ENCODE measurements at regions not wholly inside any gene's neighbourhood (a gene's known extent, or its start where the extent isn't known, plus 50 kb on each side); places are given as distances from the start of the nearest gene placed in this dataset.

DNA sequence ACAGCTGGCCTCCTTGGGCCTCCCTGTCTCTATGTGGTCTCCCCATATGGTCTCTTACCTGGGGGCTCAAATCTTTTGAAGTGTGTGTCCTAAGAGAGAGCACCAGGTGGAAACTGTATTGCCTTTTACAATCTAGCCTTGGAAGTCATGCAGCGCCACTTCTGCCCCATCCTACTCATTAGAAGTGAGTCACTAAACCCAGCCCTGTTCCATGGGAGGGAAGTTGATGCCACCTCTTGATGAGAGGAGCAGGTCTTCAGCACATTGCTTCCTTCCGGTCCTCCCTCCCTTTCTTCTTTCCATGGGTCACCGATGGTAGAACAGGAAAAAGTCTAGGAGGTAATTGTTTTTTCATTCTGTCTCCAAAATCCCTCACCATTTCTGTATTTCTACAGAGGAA lies 156.3 kb downstream of the FOXA2 start:
- no peak overlapping the region for H3K9ac ChIP-seq (ENCODE audit: low read depth in 1 of 2, low read length in 2 of 2)
- H3K4me3 ChIP-seq (ENCODE audit: low read depth in 1 of 3, low read length in 3 of 3), result no peak overlapping the region
- no peaks in the 10 kb centered on the region for H3K27me3 ChIP-seq (ENCODE audit: control insufficient read depth in 4 of 4, insufficient read depth in 4 of 4, low read length in 3 of 4)
- no peak for DNase-seq (ENCODE audit: low spot score)
- no peak for TF ChIP-seq FOXA2 (IDR thresholded peaks at IDR 0.05)
- no peak for TF ChIP-seq HNF4G (IDR thresholded peaks at IDR 0.05)
- TF ChIP-seq EGR1 (IDR thresholded peaks at IDR 0.05; ENCODE audit: low read depth in 2 of 2), result no peak
- TF ChIP-seq, protein P1, sequence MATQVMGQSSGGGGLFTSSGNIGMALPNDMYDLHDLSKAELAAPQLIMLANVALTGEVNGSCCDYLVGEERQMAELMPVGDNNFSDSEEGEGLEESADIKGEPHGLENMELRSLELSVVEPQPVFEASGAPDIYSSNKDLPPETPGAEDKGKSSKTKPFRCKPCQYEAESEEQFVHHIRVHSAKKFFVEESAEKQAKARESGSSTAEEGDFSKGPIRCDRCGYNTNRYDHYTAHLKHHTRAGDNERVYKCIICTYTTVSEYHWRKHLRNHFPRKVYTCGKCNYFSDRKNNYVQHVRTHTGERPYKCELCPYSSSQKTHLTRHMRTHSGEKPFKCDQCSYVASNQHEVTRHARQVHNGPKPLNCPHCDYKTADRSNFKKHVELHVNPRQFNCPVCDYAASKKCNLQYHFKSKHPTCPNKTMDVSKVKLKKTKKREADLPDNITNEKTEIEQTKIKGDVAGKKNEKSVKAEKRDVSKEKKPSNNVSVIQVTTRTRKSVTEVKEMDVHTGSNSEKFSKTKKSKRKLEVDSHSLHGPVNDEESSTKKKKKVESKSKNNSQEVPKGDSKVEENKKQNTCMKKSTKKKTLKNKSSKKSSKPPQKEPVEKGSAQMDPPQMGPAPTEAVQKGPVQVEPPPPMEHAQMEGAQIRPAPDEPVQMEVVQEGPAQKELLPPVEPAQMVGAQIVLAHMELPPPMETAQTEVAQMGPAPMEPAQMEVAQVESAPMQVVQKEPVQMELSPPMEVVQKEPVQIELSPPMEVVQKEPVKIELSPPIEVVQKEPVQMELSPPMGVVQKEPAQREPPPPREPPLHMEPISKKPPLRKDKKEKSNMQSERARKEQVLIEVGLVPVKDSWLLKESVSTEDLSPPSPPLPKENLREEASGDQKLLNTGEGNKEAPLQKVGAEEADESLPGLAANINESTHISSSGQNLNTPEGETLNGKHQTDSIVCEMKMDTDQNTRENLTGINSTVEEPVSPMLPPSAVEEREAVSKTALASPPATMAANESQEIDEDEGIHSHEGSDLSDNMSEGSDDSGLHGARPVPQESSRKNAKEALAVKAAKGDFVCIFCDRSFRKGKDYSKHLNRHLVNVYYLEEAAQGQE (IDR thresholded peaks at IDR 0.05), result no peak
- no peak for TF ChIP-seq NR2F2 (IDR thresholded peaks at IDR 0.05)
- TF ChIP-seq RAD21 (IDR thresholded peaks at IDR 0.05), result no peak
- TF ChIP-seq, protein P2, sequence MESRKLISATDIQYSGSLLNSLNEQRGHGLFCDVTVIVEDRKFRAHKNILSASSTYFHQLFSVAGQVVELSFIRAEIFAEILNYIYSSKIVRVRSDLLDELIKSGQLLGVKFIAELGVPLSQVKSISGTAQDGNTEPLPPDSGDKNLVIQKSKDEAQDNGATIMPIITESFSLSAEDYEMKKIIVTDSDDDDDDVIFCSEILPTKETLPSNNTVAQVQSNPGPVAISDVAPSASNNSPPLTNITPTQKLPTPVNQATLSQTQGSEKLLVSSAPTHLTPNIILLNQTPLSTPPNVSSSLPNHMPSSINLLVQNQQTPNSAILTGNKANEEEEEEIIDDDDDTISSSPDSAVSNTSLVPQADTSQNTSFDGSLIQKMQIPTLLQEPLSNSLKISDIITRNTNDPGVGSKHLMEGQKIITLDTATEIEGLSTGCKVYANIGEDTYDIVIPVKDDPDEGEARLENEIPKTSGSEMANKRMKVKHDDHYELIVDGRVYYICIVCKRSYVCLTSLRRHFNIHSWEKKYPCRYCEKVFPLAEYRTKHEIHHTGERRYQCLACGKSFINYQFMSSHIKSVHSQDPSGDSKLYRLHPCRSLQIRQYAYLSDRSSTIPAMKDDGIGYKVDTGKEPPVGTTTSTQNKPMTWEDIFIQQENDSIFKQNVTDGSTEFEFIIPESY (IDR thresholded peaks at IDR 0.05), result no peak
- TF ChIP-seq, protein P3, sequence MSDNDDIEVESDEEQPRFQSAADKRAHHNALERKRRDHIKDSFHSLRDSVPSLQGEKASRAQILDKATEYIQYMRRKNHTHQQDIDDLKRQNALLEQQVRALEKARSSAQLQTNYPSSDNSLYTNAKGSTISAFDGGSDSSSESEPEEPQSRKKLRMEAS (IDR thresholded peaks at IDR 0.05), result no peak
- no peak for TF ChIP-seq YY1 (IDR thresholded peaks at IDR 0.05)
- TF ChIP-seq FOXA1 (IDR thresholded peaks at IDR 0.05), result no peak
- no peak for TF ChIP-seq JUND (IDR thresholded peaks at IDR 0.05)
- no peak for TF ChIP-seq HNF4A (conservative IDR thresholded peaks at IDR 0.05)
- no peak for TF ChIP-seq RXRA (IDR thresholded peaks at IDR 0.05)
- no peak for TF ChIP-seq TAF1 (conservative IDR thresholded peaks at IDR 0.05)
- no peak for TF ChIP-seq SP1 (IDR thresholded peaks at IDR 0.05)
- TF ChIP-seq, protein P4, sequence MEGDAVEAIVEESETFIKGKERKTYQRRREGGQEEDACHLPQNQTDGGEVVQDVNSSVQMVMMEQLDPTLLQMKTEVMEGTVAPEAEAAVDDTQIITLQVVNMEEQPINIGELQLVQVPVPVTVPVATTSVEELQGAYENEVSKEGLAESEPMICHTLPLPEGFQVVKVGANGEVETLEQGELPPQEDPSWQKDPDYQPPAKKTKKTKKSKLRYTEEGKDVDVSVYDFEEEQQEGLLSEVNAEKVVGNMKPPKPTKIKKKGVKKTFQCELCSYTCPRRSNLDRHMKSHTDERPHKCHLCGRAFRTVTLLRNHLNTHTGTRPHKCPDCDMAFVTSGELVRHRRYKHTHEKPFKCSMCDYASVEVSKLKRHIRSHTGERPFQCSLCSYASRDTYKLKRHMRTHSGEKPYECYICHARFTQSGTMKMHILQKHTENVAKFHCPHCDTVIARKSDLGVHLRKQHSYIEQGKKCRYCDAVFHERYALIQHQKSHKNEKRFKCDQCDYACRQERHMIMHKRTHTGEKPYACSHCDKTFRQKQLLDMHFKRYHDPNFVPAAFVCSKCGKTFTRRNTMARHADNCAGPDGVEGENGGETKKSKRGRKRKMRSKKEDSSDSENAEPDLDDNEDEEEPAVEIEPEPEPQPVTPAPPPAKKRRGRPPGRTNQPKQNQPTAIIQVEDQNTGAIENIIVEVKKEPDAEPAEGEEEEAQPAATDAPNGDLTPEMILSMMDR (IDR thresholded peaks at IDR 0.05; ENCODE audit: low read depth, low read length, missing input control), result no peak
- 94% methylated on average over 3 of the region's 3 CpGs for WGBS
- H3K4me1 ChIP-seq (ENCODE audit: control insufficient read depth in 4 of 4, insufficient read depth in 4 of 4, low read length in 3 of 4), result peaks cover 19 to 48% (median 43%) of the 10 kb centered on the region in 4 donors
- no peaks in the 10 kb centered on the region for H3K36me3 ChIP-seq (ENCODE audit: control insufficient read depth in 4 of 4, insufficient read depth in 3 of 4, low read depth in 1 of 4, low read length in 3 of 4)
- H3K27ac ChIP-seq (ENCODE audit: low read depth in 1 of 2, low read length in 2 of 2), result no peak overlapping the region
- no peaks in the 10 kb centered on the region for H3K9me3 ChIP-seq (ENCODE audit: control insufficient read depth in 4 of 4, low read length in 3 of 4)

DNA sequence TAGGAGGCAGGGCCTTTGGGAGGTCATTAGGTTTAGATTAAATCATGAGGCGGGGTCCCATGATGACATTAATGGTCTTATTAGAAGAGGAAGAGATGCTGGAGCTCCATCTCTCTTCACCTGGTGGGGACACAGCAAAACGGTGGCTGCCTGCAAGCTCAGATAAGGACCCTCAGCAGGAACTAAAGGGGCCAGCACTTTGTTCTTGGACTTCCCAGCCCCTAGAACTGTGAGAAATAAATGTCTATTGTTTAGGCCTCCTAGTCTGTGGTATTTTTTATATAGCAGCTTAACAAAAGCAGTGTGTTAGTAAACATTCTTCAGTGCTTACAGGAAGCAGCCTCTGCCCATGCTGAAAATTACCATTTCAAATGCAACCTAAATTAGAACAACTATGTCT lies 157.6 kb downstream of the FOXA2 start:
- WGBS, result 96% methylated on average over 2 of the region's 2 CpGs
- Histone ChIP-seq H3K27me3 (ENCODE audit: control insufficient read depth in 4 of 4, insufficient read depth in 4 of 4, low read length in 3 of 4) (no peaks in the 10 kb centered on the region), H3K27ac (ENCODE audit: low read depth in 1 of 2, low read length in 2 of 2) (no peak overlapping the region)

More for the DNA sequence above, 157.6 kb downstream of the FOXA2 start:
- Histone ChIP-seq H3K36me3 (ENCODE audit: control insufficient read depth in 4 of 4, insufficient read depth in 3 of 4, low read depth in 1 of 4, low read length in 3 of 4) (no peaks in the 10 kb centered on the region), H3K4me1 (ENCODE audit: control insufficient read depth in 4 of 4, insufficient read depth in 4 of 4, low read length in 3 of 4) (peaks cover 19 to 48% (median 41%) of the 10 kb centered on the region in 4 donors), H3K9me3 (ENCODE audit: control insufficient read depth in 4 of 4, low read length in 3 of 4) (no peaks in the 10 kb centered on the region), H3K9ac (ENCODE audit: low read depth in 1 of 2, low read length in 2 of 2) (no peak overlapping the region), H3K4me3 (ENCODE audit: low read depth in 1 of 3, low read length in 3 of 3) (no peak overlapping the region)
- no peak for DNase-seq (ENCODE audit: low spot score)
- TF ChIP-seq HNF4G (IDR thresholded peaks at IDR 0.05) (no peak), GABPA (IDR thresholded peaks at IDR 0.05 in 1 of 2, conservative IDR thresholded peaks at IDR 0.05 in 1 of 2) (no peak), RXRA (IDR thresholded peaks at IDR 0.05) (no peak), NR2F2 (IDR thresholded peaks at IDR 0.05) (no peak), FOXA2 (IDR thresholded peaks at IDR 0.05) (no peak), YY1 (IDR thresholded peaks at IDR 0.05) (no peak), EGR1 (IDR thresholded peaks at IDR 0.05; ENCODE audit: low read depth in 2 of 2) (no peak), HNF4A (conservative IDR thresholded peaks at IDR 0.05) (no peak), TAF1 (conservative IDR thresholded peaks at IDR 0.05) (no peak)
- TF ChIP-seq, protein P1 (IDR thresholded peaks at IDR 0.05), result no peak
- TF ChIP-seq, protein P5, sequence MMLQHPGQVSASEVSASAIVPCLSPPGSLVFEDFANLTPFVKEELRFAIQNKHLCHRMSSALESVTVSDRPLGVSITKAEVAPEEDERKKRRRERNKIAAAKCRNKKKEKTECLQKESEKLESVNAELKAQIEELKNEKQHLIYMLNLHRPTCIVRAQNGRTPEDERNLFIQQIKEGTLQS (IDR thresholded peaks at IDR 0.05), result no peak
- TF ChIP-seq, protein P4 (IDR thresholded peaks at IDR 0.05; ENCODE audit: low read depth, low read length, missing input control), result no peak

Data from liver (tissue), 8 donors.